ENCODE measurements at regions not wholly inside any gene's neighbourhood (a gene's known extent, or its start where the extent isn't known, plus 50 kb on each side); places are given as distances from the start of the nearest gene placed in this dataset.

DNA sequence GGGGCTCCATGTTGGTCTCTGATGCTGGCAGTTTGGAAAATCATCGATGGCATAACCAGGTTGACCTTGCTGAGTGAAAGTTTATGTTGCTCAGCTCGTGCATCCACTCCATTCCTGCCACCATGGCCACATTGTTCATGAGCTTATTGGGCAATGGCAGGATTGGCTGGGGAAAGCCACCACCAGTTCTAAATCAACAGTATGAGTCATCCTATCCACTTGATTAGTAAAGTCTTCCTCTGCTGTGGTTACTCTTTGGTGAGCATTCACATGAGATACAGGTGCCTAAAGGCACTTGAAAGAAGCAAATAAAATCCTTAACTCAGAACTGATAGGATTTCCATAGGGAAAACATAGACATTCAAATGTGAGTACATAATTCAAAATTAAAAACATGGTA lies 131.8 kb upstream of the FBN2 start:
- Histone ChIP-seq H2AFZ (ENCODE audit: control insufficient read depth, low read length) (no peak overlapping the region), H3K27me3 (ENCODE audit: control insufficient read depth, extremely low read depth, insufficient read depth, low read length) (no peaks in the 10 kb centered on the region), H3K4me3 (ENCODE audit: control insufficient read depth in 2 of 3, extremely low read depth in 1 of 3, insufficient read depth in 2 of 3, low read depth in 1 of 3, low read length in 3 of 3) (no peak overlapping the region), H3K9me3 (ENCODE audit: control insufficient read depth, low read depth, low read length) (no peaks in the 10 kb centered on the region), H3K4me2 (ENCODE audit: control insufficient read depth, extremely low read depth, insufficient read depth, low read depth, low read length) (no peak overlapping the region), H3K36me3 (ENCODE audit: control insufficient read depth in 2 of 2, extremely low read depth in 1 of 2, insufficient read depth in 2 of 2, low read length in 2 of 2) (no peaks in the 10 kb centered on the region), H3K9ac (ENCODE audit: control insufficient read depth, extremely low read depth, insufficient read depth, low read length) (no peak overlapping the region), H3K79me2 (ENCODE audit: control insufficient read depth, insufficient read depth, low read length) (no peaks in the 10 kb centered on the region), H3K4me1 (ENCODE audit: control insufficient read depth, extremely low read depth, insufficient read depth, low read length) (no peaks in the 10 kb centered on the region), H3K27ac (ENCODE audit: control insufficient read depth, insufficient read depth, low read length) (no peak overlapping the region), H4K20me1 (ENCODE audit: control insufficient read depth, extremely low read depth, insufficient read depth, low read length) (no peaks in the 10 kb centered on the region), H3K9me1 (ENCODE audit: control insufficient read depth, extremely low read depth, insufficient read depth, low read length) (no peaks in the 10 kb centered on the region)
- no peak for DNase-seq (ENCODE audit: low read depth, low spot score)
- TF ChIP-seq, protein P1, sequence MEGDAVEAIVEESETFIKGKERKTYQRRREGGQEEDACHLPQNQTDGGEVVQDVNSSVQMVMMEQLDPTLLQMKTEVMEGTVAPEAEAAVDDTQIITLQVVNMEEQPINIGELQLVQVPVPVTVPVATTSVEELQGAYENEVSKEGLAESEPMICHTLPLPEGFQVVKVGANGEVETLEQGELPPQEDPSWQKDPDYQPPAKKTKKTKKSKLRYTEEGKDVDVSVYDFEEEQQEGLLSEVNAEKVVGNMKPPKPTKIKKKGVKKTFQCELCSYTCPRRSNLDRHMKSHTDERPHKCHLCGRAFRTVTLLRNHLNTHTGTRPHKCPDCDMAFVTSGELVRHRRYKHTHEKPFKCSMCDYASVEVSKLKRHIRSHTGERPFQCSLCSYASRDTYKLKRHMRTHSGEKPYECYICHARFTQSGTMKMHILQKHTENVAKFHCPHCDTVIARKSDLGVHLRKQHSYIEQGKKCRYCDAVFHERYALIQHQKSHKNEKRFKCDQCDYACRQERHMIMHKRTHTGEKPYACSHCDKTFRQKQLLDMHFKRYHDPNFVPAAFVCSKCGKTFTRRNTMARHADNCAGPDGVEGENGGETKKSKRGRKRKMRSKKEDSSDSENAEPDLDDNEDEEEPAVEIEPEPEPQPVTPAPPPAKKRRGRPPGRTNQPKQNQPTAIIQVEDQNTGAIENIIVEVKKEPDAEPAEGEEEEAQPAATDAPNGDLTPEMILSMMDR (optimal IDR thresholded peaks at IDR 0.05 in 1 of 3, IDR thresholded peaks at IDR 0.05 in 1 of 3, conservative IDR thresholded peaks at IDR 0.05 in 1 of 3; ENCODE audit: extremely low read depth in 1 of 3, insufficient read depth in 2 of 3, low read length in 3 of 3) = no peak
- no peak for TF ChIP-seq EZH2 (IDR thresholded peaks at IDR 0.05; ENCODE audit: low read length)
- FAIRE-seq = no peak
- dilution Hi-C loops (cut with MboI; ENCODE audit: extremely low pct_ligation_motif_present, low sequenced_read_pairs) = no loop called here

DNA sequence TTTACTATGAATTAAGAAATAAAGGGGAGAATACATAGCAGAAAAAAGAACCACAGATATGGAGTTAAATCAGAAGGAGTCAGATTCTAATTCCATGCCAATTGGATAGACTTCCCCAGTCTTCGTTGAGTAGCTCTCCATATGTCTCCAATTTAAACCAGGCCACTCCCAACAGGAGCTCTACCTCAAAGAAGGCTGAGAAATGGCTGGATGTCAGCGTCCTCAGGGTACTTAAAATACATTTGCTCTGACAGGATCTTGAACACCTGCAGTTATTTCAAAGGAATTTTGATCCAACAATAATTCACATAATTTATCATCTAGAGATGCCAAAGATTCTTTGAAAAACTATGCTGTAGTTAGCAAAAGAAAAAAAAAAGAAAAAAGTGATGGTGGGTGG lies 133.9 kb upstream of the FBN2 start:
- H3K79me2 ChIP-seq (ENCODE audit: control insufficient read depth, insufficient read depth, low read length) = no peaks in the 10 kb centered on the region
- DNase-seq (ENCODE audit: low read depth, low spot score) (no peak), FAIRE-seq (no peak)
- no peaks in the 10 kb centered on the region for H3K36me3 ChIP-seq (ENCODE audit: control insufficient read depth in 2 of 2, extremely low read depth in 1 of 2, insufficient read depth in 2 of 2, low read length in 2 of 2)
- TF ChIP-seq EZH2 (IDR thresholded peaks at IDR 0.05; ENCODE audit: low read length) = no peak
- TF ChIP-seq, protein P1 (optimal IDR thresholded peaks at IDR 0.05 in 1 of 3, IDR thresholded peaks at IDR 0.05 in 1 of 3, conservative IDR thresholded peaks at IDR 0.05 in 1 of 3; ENCODE audit: extremely low read depth in 1 of 3, insufficient read depth in 2 of 3, low read length in 3 of 3) = no peak
- H3K9ac ChIP-seq (ENCODE audit: control insufficient read depth, extremely low read depth, insufficient read depth, low read length) = no peak overlapping the region
- no peaks in the 10 kb centered on the region for H4K20me1 ChIP-seq (ENCODE audit: control insufficient read depth, extremely low read depth, insufficient read depth, low read length)
- no peak overlapping the region for H3K4me3 ChIP-seq (ENCODE audit: control insufficient read depth in 2 of 3, extremely low read depth in 1 of 3, insufficient read depth in 2 of 3, low read depth in 1 of 3, low read length in 3 of 3)
- H3K4me1 ChIP-seq (ENCODE audit: control insufficient read depth, extremely low read depth, insufficient read depth, low read length) = no peaks in the 10 kb centered on the region
- no peak overlapping the region for H3K4me2 ChIP-seq (ENCODE audit: control insufficient read depth, extremely low read depth, insufficient read depth, low read depth, low read length)
- no peaks in the 10 kb centered on the region for H3K9me3 ChIP-seq (ENCODE audit: control insufficient read depth, low read depth, low read length)
- dilution Hi-C loops (cut with MboI; ENCODE audit: extremely low pct_ligation_motif_present, low sequenced_read_pairs) = no loop called here
- H3K27ac ChIP-seq (ENCODE audit: control insufficient read depth, insufficient read depth, low read length) = no peak overlapping the region
- no peaks in the 10 kb centered on the region for H3K9me1 ChIP-seq (ENCODE audit: control insufficient read depth, extremely low read depth, insufficient read depth, low read length)
- H2AFZ ChIP-seq (ENCODE audit: control insufficient read depth, low read length) = no peak overlapping the region
- H3K27me3 ChIP-seq (ENCODE audit: control insufficient read depth, extremely low read depth, insufficient read depth, low read length) = no peaks in the 10 kb centered on the region
